ENCODE measurements at regions not wholly inside any gene's neighbourhood (a gene's known extent, or its start where the extent isn't known, plus 50 kb on each side); places are given as distances from the start of the nearest gene placed in this dataset.

GRCh38 chr6:8535519-8535918 lies 100.2 kb upstream of the SLC35B3 start:
- DNase-seq, result no peak

GRCh38 chr6:8530785-8531435 lies 95.6 kb upstream of the SLC35B3 start:
- DNase-seq, result no peak

- no peak for DNase-seq
Observed at GRCh38 chr6:8529250-8529649, 93.9 kb upstream of the SLC35B3 start.

- DNase-seq, result no peak
Observed at GRCh38 chr6:8527818-8528217, 92.5 kb upstream of the SLC35B3 start.

GRCh38 chr6:8526624-8527023 lies 91.3 kb upstream of the SLC35B3 start:
- DNase-seq, result no peak

GRCh38 chr6:8525370-8525769 lies 90.0 kb upstream of the SLC35B3 start:
- no peak for DNase-seq

GRCh38 chr6:8513174-8513573 lies 77.8 kb upstream of the SLC35B3 start:
- DNase-seq, result no peak

GRCh38 chr6:8507286-8507685 lies 71.9 kb upstream of the SLC35B3 start:
- no peak for DNase-seq

- no peak for DNase-seq
Observed at GRCh38 chr6:8506126-8506525, 70.8 kb upstream of the SLC35B3 start.

- no peak for DNase-seq
Observed at GRCh38 chr6:8499540-8499939, 64.2 kb upstream of the SLC35B3 start.

GRCh38 chr6:8494730-8495129 lies 59.4 kb upstream of the SLC35B3 start:
- DNase-seq, result no peak

- no peak for DNase-seq
Observed at GRCh38 chr6:8492536-8493133, 57.3 kb upstream of the SLC35B3 start.
